Spleen (tissue), 7 donors: ENCODE measurements at regions not wholly inside any gene's neighbourhood (a gene's known extent, or its start where the extent isn't known, plus 50 kb on each side); places are given as distances from the start of the nearest gene placed in this dataset.

Experiments used
- CTCF ChIP-seq, 11 experiments: fragments of 200-600 bp in 7 of 11; fragments of 450-650 bp in 4 of 11; sonication (generic) in 4 of 11; IDR thresholded peaks in 8 of 11; conservative IDR thresholded peaks in 3 of 11; 1 replicate in 7 of 11; 2 replicates in 4 of 11; pipeline versions ENCODE4 v1.4.0 to v1.8.0; 2016 to 2021; ENCODE audit warnings: antibody characterized with exemption in 11 of 11, inconsistent platforms in 4 of 11, mild to moderate bottlenecking in 1 of 11
- POLR2A ChIP-seq, 3 donors: fragments of 450-650 bp; IDR thresholded peaks; one replicate each; pipeline ENCODE4 v1.5.1; 2017; ENCODE audit warnings: antibody characterized with exemption in 3 of 3, mild to moderate bottlenecking in 1 of 3
- donor health status: DM: no; HTN: no; CAD: no; lungs with moderate emphysema.
- donor health status: DM: no; HTN: no; CAD: no.
- donor health status: DM: no; HTN: no; CAD: no.

GRCh38 chr10:33921970-33922605 is 587.6 kb upstream of the NRP1 start:
- no peak for TF ChIP-seq CTCF (IDR thresholded peaks at IDR 0.05 in 8 of 11, conservative IDR thresholded peaks at IDR 0.05 in 3 of 11)
- TF ChIP-seq POLR2A (IDR thresholded peaks at IDR 0.05) = no peak
